OCI-LY3 (cell line): ENCODE measurements at regions not wholly inside any gene's neighbourhood (a gene's known extent, or its start where the extent isn't known, plus 50 kb on each side); places are given as distances from the start of the nearest gene placed in this dataset.

ENCODE experiments used
- H2AFZ ChIP-seq: fragments of 200-600, 300-600 bp; shearing (Covaris generic); 2 replicates; pipeline ENCODE4 v1.6.0; 2014; ENCODE audit warnings: antibody characterized with exemption, low read depth, low read length
- H3K27ac ChIP-seq: fragments of 200-600, 300-600 bp; sonication (generic); 2 replicates; pipeline ENCODE4 v1.5.1; 2014; ENCODE audit warnings: mild to moderate bottlenecking, low read length, moderate library complexity, mixed read lengths
- H3K27me3 ChIP-seq: fragments of 200-600, 300-600 bp; sonication (generic); 2 replicates; pipeline ENCODE4 v1.6.1; 2014; ENCODE audit warnings: low read depth, low read length, mixed read lengths
- H3K36me3 ChIP-seq: fragments of 200-600, 300-600 bp; sonication (generic); replicated peaks from 2 replicates; pipeline ENCODE3; 2014; ENCODE audit warnings: low read depth, low read length, mixed read lengths
- H3K4me1 ChIP-seq: fragments of 300-600, 200-600 bp; sonication (generic); 2 replicates; pipeline ENCODE4 v1.6.1; 2014; ENCODE audit warnings: low read length, mixed read lengths
- H3K4me2 ChIP-seq: fragments of 200-600, 300-600 bp; sonication (generic); 2 replicates; pipeline ENCODE4 v1.6.1; 2014; ENCODE audit warnings: low read length, mixed read lengths
- H3K4me3 ChIP-seq: fragments of 300-600, 200-600 bp; sonication (generic); 2 replicates; pipeline ENCODE4 v1.5.1; 2014; ENCODE audit warnings: antibody characterized with exemption, mild to moderate bottlenecking, low read length, moderate library complexity
- H3K79me2 ChIP-seq: fragments of 300-600, 200-600 bp; shearing (Covaris generic); 2 replicates; pipeline ENCODE4 v1.6.1; 2014; ENCODE audit warnings: mild to moderate bottlenecking, low read length, mixed read lengths
- H3K9ac ChIP-seq: fragments of 300-600, 200-600 bp; shearing (Covaris generic); 2 replicates; pipeline ENCODE4 v1.6.0; 2014; ENCODE audit warnings: mild to moderate bottlenecking, low read length, moderate library complexity
- H3K9me3 ChIP-seq: fragments of 200-600, 300-600 bp; shearing (Covaris generic); 2 replicates; pipeline ENCODE4 v1.6.1; 2014; ENCODE audit warnings: low read length, mixed read lengths; ENCODE audit not compliant: insufficient read depth
- H4K20me1 ChIP-seq: fragments of 200-600, 300-600 bp; sonication (generic); 2 replicates; pipeline ENCODE4 v1.6.1; 2016; ENCODE audit warnings: low read length, mixed read lengths; ENCODE audit not compliant: insufficient read depth
- CTCF ChIP-seq: fragments of 200-600, 300-600 bp; sonication (generic); IDR thresholded peaks from 2 replicates; pipeline ENCODE4 v1.5.1; 2014; ENCODE audit warnings: antibody characterized with exemption, low read length, low read depth
- EZH2phosphoT487 ChIP-seq: fragments of 200-600 bp; shearing (Covaris generic); IDR thresholded peaks from 2 replicates; pipeline ENCODE4 v1.6.1; 2018; ENCODE audit warnings: antibody characterized with exemption, mixed run types, low read depth

GRCh38 chr3:168707900-168708299, 612.2 kb upstream of the GOLIM4 start:
- Histone ChIP-seq H3K9ac (no peak overlapping the region), H3K36me3 (peaks cover 5% of the 10 kb centered on the region), H3K4me1 (peaks cover 11% of the 10 kb centered on the region), H2AFZ (no peak overlapping the region), H4K20me1 (no peaks in the 10 kb centered on the region), H3K27ac (no peak overlapping the region), H3K79me2 (no peaks in the 10 kb centered on the region), H3K4me2 (peak overlapping the region; percentile 13), H3K4me3 (no peak overlapping the region), H3K27me3 (no peaks in the 10 kb centered on the region), H3K9me3 (no peaks in the 10 kb centered on the region)
- TF ChIP-seq CTCF (no peak), EZH2phosphoT487 (no peak)

- Histone ChIP-seq H3K27ac (no peak overlapping the region), H3K4me2 (no peak overlapping the region), H3K9ac (no peak overlapping the region), H3K9me3 (no peaks in the 10 kb centered on the region), H3K79me2 (no peaks in the 10 kb centered on the region), H3K27me3 (no peaks in the 10 kb centered on the region), H3K36me3 (no peaks in the 10 kb centered on the region), H3K4me3 (no peak overlapping the region), H2AFZ (no peak overlapping the region), H3K4me1 (peaks cover 11% of the 10 kb centered on the region), H4K20me1 (no peaks in the 10 kb centered on the region)
- TF ChIP-seq CTCF (no peak), EZH2phosphoT487 (no peak)
Observed at GRCh38 chr3:168705412-168705811, 609.7 kb upstream of the GOLIM4 start.

GRCh38 chr3:168696051-168696450, 600.3 kb upstream of the GOLIM4 start:
- H3K27me3 ChIP-seq, result no peaks in the 10 kb centered on the region
- H3K4me3 ChIP-seq, result no peak overlapping the region
- TF ChIP-seq CTCF, result no peak
- no peak for TF ChIP-seq EZH2phosphoT487
- no peak overlapping the region for H3K27ac ChIP-seq
- H4K20me1 ChIP-seq, result no peaks in the 10 kb centered on the region
- no peak overlapping the region for H3K4me2 ChIP-seq
- no peaks in the 10 kb centered on the region for H3K79me2 ChIP-seq
- no peaks in the 10 kb centered on the region for H3K4me1 ChIP-seq
- no peaks in the 10 kb centered on the region for H3K36me3 ChIP-seq
- H2AFZ ChIP-seq, result no peak overlapping the region
- no peaks in the 10 kb centered on the region for H3K9me3 ChIP-seq
- no peak overlapping the region for H3K9ac ChIP-seq

GRCh38 chr3:168693870-168694269, 598.1 kb upstream of the GOLIM4 start:
- Histone ChIP-seq H3K4me1 (no peaks in the 10 kb centered on the region), H3K27ac (no peak overlapping the region), H3K4me3 (no peak overlapping the region)

More at GRCh38 chr3:168693870-168694269, 598.1 kb upstream of the GOLIM4 start:
- Histone ChIP-seq H3K4me2 (no peak overlapping the region), H3K27me3 (no peaks in the 10 kb centered on the region), H3K9ac (no peak overlapping the region), H4K20me1 (no peaks in the 10 kb centered on the region), H2AFZ (no peak overlapping the region), H3K36me3 (no peaks in the 10 kb centered on the region), H3K9me3 (no peaks in the 10 kb centered on the region), H3K79me2 (no peaks in the 10 kb centered on the region)
- TF ChIP-seq CTCF, result no peak
